ENCODE measurements at regions not wholly inside any gene's neighbourhood (a gene's known extent, or its start where the extent isn't known, plus 50 kb on each side); places are given as distances from the start of the nearest gene placed in this dataset.
A peak's percentile ranks its signal among the peaks of the same experiment; 100 is the strongest.

DNA sequence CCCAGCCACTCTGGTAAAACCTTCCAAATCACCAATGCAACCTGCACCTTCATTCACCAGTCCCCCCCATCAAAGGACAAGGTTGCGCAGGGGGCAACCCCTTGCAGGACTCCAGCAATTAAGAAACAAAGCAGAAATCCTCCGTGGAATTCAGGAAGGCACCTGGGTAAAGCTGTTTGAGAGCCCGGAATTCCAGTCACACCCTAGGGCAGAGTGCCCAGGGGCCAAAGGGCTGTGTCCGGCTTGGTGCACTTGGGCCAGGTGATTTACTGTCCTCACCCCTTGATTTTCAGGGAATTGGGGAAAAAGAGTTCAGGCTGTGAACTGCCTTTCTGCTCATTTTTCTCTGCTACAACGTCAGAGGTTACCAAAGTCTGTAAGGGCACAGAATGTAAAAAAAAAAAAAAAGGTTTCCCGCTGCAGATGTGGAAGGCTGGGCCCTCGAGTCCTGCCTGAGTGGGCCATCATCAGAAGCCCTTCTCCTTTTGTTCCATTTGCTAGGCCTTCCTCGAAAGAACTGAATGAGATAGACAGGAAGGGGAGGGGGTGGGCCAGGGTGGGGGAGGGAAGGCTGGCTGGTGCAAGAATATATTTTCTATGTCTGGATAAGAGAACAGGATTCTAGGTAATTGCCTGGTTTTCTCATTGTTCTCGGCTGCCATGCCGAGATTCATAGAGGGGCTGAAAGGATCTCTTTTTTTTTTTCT lies 266.5 kb upstream of the PSMD7 start:
- no peak for DNase-seq (ENCODE audit: low spot score)

- no peak for DNase-seq (ENCODE audit: low spot score)
These were observed 267.4 kb upstream of the PSMD7 start for GRCh38 chr16:74029115-74029792.

- no peak for DNase-seq (ENCODE audit: low spot score)
These were observed 270.0 kb upstream of the PSMD7 start for GRCh38 chr16:74026373-74027281.

DNA sequence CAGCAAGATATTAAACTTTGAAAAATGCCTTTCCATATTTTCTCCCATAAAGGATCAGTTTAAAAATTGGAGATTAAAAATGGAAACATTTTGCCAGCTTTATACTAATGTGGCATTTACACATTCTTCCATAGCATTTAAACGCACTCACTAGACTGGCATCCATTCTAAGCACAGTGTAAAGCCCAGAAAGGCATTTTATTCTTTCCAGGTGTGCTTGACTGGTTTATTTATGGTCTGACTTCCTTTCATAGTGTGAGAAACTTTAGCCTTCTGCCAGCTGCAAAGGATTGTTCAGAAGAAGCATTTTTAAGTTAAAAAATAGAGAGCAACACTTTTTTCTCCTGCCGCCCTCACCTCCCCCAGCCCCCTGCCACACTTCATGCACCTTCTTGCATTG lies 271.7 kb upstream of the PSMD7 start:
- no peak for DNase-seq (ENCODE audit: low spot score)

DNA sequence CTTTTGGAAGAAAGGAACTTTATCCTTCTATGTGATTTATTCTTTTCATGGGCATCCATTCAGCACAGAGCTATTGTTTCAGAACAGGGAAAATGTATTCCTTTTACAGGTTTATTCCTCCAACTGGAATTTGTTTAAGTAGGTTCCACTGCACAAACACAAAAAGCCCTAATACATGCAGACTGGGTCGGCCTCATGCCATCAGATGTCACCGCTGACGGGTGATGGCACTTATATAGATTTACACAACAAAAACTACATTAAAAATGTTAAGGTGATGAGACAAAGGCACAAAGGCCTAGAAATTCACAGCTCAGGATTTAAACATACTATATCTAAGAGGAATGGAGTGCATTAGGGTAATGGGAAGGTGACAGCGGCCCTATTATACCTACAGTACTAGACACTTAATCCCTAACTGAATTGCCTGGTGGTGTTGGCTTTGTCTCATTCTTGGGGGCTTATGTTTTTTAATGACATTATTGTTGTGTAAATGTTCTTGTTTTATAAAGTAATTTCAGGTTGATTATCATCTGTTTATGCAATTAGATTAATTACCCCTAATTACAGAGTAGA lies 276.4 kb upstream of the PSMD7 start:
- DNase-seq (ENCODE audit: low spot score) = no peak

- DNase-seq (ENCODE audit: low spot score) = no peak
These were observed 277.0 kb upstream of the PSMD7 start for GRCh38 chr16:74019612-74020011.

- no peak for DNase-seq (ENCODE audit: low spot score)
These were observed 280.7 kb upstream of the PSMD7 start for GRCh38 chr16:74015953-74016352.

DNA sequence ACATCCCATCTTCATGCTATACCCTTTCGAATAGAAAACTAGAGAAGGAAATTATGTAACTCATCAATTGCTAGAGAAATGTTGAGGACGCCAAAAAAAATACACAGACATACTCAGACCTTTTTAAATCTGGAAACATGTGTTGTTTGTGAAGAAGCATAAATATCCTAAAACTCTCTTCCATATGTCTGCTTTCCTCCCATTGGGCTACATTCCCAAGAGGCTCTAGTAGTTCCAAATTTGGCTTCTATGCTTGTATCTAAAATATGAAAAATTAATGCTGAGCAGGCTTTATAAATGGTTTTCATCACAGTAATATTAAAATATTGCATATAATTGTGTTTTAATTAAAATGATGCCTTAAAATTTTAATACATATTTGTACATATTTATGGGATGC lies 297.9 kb upstream of the PSMD7 start:
- peak; percentile 1 for DNase-seq (ENCODE audit: low spot score)

- DNase-seq (ENCODE audit: low spot score) = no peak
These were observed 298.6 kb upstream of the PSMD7 start for GRCh38 chr16:73997971-73998370.

- DNase-seq (ENCODE audit: low spot score) = no peak
These were observed 299.3 kb upstream of the PSMD7 start for GRCh38 chr16:73997340-73997711.

DNA sequence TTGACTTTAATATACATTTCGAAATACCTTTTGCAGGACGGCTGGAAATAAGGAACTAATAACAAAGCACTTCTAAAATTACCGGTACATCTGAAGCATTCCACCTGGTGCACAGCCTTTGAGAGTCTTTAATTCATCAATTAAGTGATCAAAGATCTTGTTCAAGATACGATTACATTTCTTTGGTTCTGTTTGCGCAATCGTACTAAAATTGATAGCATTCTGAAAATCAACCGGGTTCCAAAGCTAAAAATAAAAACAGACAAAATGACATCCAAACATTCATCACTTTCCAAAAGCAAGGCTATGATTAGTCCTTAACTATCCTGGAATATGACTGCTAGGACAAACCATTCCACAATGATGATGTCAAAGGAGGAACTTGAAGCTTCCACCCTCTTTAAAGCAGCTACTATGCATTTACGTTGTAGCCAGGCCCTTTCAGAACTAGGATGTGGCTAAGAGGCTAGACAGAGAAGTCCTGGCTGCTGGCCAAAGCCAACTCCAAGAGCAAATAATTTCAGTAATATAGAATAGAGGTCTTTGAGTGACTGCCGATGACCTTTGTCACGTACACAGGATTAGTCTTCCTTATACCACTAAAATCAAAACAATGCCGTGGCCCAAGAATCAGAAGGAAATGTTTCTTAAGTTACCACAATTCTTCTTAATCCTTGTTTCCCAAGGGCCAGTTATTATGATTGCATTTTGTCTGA lies 299.8 kb upstream of the PSMD7 start:
- no peak for DNase-seq (ENCODE audit: low spot score)

GRCh38 chr16:73993878-73994277 lies 302.7 kb upstream of the PSMD7 start:
- DNase-seq (ENCODE audit: low spot score) = no peak

DNA sequence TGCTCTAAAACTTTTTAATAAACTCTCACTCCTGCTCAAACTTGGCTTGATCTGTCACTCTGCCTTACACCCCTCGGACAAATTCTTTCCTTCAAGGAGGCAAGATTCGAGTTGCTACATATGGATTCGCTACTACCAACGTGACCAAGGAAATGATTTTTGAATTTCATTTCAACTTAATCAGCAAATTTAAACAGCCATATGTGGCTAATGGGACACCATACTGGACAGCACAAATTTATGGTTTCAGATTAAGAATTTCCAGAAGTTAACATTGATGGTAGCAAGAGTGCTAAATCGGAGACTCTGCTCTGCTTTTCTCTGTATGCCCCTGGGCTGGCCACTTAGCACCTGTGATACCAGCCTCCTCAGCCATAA lies 318.2 kb upstream of the PSMD7 start:
- DNase-seq (ENCODE audit: low spot score) = no peak

- no peak for DNase-seq (ENCODE audit: low spot score)
These were observed 320.0 kb upstream of the PSMD7 start for GRCh38 chr16:73976644-73977043.

GRCh38 chr16:73973174-73973573 lies 323.4 kb upstream of the PSMD7 start:
- no peak for DNase-seq (ENCODE audit: low spot score)

DNA sequence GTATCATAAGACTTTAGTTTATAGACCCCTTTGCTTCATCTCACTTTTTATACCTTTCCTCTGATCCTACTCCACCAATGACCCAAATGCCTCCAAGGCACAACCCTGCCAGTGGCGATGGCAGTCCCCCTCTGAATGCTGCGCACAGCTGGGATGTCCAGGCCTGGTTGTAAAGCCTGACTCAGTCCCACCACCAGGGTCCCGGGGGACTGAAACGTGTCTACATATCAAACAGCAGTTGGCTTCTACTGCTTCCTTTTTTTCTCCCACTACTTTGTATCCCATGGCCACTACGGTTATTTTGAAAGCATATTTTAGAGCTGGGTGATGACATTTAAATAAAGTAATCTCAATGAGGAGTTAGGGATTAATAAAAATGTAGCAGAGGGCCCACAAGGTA lies 329.8 kb upstream of the PSMD7 start:
- DNase-seq (ENCODE audit: low spot score) = no peak

GRCh38 chr16:73965591-73965990 lies 331.0 kb upstream of the PSMD7 start:
- DNase-seq (ENCODE audit: low spot score) = no peak

DNA sequence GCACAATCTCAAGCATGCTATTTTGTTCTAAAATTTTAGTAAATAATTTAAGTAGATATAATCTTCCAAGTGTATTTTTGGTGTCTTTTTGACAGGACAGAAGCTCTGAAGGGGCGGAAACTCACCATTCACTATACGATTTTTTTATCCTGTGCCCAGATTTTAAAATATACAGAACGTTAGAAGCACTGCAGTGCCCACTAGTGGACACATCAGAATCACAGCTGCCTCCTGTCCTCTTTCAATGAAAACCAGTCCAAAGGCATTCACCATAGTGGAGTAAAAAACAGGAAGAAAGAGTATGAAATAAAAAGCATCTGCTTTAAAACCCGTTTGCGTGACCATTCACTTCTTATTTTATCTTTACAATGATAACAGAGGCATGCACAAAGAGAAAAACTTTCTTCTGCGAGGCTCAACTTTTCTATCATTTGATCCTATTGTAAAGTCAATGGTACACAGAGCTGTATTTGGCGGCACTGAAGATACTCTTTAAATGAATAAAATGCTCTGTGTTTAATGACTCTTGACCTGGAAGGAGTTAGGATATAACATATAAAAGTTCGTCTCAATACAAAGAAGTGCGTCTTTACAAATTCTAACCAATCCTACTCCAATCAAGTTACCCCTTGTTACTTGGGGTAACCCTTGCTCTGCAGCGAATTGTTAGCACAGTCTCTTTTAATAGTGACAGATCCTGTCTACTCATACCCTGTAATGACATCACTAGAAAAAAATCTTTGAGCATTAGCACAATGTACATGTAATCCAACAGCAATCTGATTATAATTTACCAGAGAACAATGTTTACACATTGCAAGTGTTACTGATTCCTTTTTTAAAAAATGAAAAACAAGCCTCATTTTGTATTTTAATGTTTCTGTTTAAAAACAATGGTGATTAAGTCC lies 339.8 kb upstream of the PSMD7 start:
- DNase-seq (ENCODE audit: low spot score) = peak; percentile 59

- DNase-seq (ENCODE audit: low spot score) = no peak
These were observed 340.9 kb upstream of the PSMD7 start for GRCh38 chr16:73955702-73956101.

DNA sequence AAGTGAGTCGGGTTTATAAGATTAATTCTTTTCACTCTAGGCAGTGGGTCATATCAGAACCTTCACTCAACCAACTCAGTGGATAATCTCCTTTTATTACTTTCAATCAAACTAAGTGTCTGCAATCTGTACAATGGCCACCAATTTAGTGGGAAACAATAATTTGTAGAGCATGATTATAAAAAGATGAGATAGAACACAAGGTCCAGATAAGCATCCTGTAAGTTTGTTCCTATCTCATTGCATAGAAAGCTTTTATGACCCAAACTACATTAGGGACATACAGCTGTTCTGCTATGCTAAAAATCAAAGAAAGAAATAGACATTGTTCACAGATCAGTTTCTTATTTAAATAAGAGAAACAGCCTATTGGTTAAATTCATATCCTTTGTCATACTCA lies 341.4 kb upstream of the PSMD7 start:
- no peak for DNase-seq (ENCODE audit: low spot score)

DNA sequence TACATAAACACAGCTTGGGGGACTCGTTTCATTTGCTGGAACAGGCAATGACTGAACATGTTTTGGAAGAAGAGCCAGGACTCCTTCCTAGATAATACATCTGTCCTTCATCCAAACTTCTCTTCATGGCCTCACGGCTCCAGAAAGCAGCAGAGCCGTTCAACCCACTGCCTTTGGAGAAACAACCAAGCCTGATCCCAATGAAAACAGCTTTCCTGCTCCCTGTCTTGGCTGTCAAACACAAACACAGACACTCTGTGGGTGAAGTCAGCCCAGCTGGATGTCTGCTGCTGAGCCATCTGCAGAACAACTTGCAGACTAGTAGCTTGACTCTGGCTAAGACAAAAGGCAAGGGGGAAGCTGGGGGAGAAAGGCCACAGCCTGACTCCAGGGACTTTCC lies 345.1 kb upstream of the PSMD7 start:
- no peak for DNase-seq (ENCODE audit: low spot score)

Data from pons (tissue), 1 donor.